Activated CD4-positive, CD25-positive, alpha-beta regulatory T cell treated with anti-CD3 and anti-CD28 coated beads, Interleukin-2, amount 50 U/mL, for 24 hours (primary cell): ENCODE measurements at regions not wholly inside any gene's neighbourhood (a gene's known extent, or its start where the extent isn't known, plus 50 kb on each side); places are given as distances from the start of the nearest gene placed in this dataset.
"Not testable (repeated sequence)": the region's sequence is repeated elsewhere in the genome, so short reads cannot be mapped to it uniquely, and the experiment has no call there.

Experiments
- ATAC-seq, 2 donors: fragments of 150-1000 bp; cut with Tn5 transposase; one replicate each; pipeline ENCODE4 v1.10.0; 2021; ENCODE audit warnings: mild to moderate bottlenecking in 1 of 2, moderate library complexity in 1 of 2

DNA sequence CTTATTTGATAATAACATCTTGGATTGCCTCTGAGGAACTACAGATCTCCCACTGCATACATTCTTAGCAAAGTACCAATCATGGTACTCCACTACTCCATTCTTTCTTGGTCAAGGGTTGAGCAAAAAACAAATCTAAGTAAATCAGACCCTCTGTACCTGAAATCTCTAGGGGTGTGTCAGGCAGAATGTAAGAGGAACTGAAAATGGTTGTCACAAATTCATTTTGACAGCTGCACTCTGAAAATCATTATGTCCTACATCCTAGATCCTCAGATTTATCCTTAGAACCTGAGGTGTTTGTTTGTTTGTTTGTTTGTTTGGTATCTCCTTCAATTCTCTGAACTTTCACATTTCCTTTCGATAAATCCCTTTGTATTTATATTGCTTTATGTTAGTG lies 433.2 kb upstream of the BTBD3 start:
- ATAC-seq: no peak

DNA sequence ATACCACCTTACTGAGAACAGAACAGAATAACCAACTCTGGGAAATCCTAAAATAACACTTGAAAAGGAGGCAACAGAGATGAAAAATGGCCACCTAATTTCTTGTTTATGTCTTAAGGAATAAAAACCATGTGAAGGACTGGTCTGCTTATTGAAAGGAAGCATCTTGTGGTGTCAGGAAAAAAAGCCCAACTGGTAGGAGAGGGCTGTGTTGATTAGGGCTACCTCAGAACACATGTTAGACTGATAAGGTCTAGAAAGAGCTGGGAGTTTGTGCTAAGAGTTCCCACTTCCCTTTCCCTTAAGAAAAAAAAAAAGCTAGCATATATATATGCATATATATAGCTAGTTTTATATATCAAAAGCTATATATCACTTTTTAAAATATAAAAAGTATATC lies 425.3 kb upstream of the BTBD3 start:
- no peak for ATAC-seq

DNA sequence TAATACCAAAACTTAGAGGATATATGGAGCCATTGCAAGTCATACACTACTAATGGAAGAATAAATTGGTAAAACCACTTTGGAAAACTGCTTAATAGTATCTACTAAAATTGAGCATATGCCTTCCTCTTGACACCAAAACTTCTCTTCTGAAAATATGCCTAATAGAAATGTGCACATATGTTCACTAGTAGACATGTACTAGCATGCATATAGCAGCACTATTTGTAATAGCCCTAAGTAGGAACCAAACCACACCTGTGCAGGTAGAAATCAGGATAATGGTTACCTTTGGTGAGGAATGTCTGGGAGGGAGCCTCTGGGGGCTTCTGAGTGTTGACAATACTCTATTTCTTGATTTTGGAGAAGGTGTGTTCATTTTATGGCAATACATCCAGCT lies 424.8 kb upstream of the BTBD3 start:
- no peak for ATAC-seq

DNA sequence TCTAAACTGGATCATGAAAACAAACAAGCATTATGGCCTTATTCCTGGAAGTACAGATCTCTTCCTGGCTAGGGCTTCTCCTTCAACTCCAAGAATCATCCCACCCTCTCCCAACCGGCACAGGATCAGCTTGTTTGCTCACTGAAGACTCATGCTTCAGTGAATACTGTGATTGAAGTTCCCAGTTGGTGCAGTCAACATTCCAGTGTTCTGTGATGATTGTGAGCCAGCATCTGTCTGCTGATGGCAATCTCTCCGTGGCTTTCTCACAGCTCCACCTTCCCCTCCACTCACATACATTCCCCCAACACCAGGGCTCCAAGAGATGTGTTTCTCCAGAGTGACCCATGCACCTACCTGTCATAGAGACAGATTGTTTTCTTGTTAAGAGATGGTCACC lies 421.3 kb upstream of the BTBD3 start:
- ATAC-seq: no peak

DNA sequence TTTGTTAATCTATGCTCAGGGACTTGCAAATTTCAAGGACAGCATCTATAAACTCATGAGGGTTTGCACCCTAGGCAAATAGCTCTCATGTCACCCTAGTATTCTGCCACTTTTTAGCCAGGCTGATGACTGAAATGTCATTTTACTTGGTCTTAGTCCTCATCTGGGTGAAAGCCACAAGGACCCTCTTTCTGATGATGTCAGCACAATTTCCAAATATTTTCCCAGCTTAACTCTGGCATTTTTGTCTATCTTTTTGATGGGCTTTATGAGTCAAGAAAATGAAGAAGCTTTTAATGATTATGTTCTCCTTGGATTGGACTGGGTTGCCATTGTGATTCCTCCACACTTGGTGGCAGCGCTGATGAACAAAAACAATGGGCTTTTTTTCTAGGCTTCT lies 420.1 kb upstream of the BTBD3 start:
- no peak for ATAC-seq

DNA sequence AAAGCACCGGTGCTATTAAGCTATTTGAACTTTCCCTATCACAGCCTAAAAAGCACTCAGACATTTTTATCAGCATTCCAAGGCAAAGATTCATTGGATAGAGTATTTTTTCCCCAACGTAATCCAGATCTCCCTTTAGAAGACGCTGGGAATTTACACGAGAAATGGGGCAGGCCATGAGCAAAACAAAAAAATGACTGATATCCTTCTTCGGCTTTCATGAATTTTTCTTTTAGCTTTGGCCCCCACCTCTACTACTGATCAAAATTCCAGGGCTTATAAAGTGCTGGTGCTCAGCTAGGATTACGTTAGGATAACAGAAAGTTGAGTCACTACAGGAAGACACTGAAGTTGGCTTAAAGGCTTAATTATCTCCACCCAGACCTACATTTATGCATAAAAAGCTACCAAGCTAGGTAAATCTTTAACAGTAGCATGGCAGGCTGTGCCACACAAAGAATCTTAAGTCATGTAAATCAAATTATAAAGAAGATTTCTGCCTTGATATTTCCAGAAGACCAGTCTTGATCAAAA lies 418.5 kb upstream of the BTBD3 start:
- ATAC-seq: no peak

DNA sequence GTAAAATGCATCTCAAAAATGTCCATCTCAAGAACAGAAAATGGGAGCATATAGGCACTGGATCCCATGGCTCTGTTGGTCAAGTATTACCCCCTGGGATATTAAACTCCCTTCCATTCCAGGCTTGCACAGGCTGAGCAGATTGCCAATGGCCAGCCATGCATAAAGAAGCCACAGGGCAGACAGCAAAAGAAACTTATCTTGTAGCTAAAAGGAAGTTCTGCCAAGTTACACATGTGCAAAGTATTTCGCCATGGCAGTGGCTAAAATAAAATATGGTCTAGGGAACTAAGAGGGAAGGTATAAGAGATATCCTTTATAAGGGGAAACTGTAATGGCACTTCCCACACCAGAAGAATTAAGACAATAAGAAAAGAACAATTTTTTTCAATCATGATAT lies 415.6 kb upstream of the BTBD3 start:
- ATAC-seq: no peak

DNA sequence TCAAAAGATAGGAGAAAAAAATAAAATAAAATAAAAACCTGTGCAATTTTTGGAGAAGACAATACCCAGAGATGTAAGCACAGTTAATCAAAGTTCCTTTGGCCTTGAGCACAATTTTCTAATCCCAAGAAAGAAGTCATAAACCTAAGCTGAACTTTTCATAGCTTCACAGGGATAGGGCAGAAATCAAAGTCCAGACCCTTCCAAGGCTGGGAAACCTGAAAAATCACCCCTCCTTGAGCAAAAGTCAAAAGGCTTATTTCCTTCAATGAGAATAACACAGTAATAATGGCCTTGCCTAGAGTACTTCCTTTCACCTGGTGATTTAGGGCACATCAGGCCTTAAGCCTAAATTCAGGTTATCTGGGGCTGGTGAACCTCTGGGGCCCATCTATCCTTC lies 415.0 kb upstream of the BTBD3 start:
- ATAC-seq: no peak

DNA sequence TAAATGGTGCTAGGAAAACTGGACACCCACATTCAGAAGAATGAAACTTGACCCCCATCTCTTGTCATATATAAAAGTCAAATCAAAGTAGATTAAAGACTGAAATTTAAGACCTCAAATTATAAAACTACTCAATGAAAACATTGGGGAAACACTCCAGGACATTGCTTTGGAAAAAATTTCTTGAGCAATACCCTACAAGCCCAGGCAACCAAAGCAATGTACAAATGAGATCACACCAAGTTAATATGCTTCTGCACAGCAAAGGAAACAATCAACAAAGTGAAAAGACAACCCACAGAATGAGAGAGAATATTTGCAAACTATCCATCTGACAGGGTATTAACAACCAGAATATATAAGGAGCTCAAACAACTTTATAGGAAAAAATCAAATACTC lies 407.9 kb upstream of the BTBD3 start:
- no peak for ATAC-seq

DNA sequence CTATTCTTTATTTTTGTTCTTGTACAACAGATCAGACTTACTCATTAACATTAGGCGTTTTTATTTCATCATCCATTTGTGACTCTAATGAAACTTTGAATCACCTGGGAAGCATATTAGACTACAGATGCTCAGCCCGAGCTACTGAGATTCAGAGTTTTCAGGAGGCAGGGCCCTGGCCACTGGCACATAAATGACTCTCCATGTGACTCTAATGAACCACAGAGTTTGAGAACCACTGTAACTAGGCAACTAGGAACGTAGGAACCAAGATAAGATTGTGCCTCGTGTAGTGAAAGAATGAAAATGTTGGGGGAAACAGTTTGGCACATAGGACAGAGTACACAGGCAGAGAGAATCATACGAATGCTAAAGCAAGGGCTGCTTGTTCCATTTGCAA lies 405.9 kb upstream of the BTBD3 start:
- ATAC-seq: no peak

DNA sequence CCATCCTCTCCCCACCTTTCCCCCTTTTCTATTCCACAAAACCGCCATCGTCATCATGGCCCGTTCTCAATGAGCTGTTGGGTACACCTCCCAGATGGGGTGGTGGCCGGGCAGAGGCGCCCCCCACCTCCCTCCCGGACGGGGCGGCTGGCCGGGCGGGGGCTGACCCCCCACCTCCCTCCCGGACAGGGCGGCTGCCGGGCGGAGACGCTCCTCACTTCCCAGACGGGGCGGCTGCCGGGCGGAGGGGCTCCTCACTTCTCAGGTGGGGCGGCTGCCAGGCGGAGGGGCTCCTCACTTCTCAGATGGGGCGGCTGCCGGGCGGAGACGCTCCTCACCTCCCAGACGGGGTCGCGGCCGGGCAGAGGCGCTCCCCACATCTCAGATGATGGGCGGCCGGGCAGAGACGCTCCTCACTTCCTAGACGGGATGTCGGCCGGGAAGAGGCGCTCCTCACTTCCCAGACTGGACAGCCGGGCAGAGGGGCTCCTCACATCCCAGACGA lies 404.4 kb upstream of the BTBD3 start:
- not testable (repeated sequence) for ATAC-seq

DNA sequence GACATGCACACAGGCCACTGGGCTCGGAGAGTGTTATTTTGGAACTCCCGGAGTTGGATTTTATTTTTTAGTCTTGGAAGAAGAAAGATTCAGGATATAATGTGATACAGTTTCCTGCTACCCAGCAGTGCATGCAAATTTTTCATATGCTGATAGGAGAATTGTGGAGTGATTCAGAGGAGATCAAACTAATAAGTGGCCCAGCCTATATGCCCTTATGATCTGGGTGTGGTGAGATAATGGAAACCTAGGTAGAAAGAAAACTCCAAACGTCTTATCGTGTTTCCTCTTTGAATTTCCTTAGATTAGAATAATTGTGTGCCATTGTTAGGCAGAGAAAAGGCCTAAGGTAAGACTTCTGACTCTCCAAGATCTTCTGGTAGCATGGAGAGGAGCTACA lies 401.2 kb upstream of the BTBD3 start:
- no peak for ATAC-seq

DNA sequence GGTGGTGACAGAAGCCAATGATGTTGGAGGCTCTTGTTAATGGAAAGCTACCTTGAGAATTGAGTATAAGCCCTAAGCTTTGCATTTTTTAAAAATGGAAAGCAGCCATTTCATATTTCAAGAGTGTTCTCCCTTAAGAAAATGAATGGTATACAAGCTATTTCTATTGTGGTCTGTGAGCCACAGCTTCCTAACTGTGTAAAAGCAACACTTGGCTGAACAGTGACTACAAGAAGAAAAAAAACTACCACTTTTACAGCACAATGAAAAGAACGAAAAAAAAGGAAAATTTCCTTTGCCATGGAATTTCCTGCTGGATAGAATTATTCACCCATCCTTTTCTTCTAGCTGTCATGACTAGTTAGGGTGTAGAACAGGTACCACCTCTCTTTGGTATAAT lies 397.1 kb upstream of the BTBD3 start:
- ATAC-seq: no peak

DNA sequence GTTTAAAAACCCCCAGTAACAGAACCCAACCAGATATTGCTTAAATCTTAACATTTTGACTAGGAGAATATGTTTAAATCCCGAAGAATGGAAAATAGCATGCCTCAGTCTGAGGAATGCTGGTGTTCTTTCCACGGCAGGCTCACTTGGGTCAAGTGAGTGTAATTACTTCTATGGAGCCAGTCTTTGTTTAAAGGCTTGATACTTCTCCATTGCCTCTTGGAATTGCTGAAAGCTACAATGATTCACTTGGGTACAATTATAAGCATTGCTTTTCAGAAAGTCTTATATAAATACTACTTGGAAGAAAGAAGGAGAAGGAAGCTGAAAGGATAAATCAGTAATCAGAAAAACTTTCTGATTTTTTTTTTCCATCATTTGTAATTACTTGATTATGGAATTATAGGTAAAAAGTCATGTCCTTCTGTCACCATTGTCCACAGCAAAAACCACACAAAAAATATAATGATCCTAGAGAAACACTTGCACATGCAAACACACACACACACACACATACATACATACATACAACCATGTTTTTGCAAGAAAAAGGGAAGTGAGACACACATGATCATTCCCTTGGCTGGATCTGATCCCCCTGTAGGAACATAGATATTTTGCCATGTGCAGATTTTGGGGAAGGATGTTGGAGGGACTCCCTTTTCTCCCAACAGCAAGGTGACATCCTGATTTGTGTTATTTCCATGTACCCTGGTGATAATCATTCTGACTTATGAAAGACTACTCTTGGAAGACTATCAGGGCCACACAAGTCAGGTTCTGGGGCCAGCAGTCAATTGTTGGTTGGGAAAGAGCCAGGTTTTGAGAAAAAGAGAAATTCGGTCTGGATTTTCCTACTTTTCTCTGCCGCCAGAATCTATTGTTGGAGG lies 396.0 kb upstream of the BTBD3 start:
- no peak for ATAC-seq

DNA sequence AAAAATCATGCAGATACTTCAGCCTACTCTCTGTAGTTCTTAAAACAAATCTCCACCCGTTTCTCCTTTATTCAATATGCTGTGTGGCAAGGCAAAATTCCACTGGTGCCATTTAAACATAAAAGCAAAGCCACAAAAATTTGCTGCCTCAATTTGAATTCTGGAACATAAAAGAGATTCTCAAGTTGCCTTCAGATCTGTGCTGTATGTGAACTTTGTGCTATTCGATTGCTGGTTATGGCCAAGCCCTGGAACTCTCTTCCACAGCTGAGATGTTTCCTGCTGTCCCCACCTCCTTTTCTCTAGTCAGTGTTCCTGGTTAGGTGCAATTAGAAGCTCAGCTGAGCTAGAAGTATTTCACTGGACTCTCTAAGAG lies 395.3 kb upstream of the BTBD3 start:
- ATAC-seq: no peak

DNA sequence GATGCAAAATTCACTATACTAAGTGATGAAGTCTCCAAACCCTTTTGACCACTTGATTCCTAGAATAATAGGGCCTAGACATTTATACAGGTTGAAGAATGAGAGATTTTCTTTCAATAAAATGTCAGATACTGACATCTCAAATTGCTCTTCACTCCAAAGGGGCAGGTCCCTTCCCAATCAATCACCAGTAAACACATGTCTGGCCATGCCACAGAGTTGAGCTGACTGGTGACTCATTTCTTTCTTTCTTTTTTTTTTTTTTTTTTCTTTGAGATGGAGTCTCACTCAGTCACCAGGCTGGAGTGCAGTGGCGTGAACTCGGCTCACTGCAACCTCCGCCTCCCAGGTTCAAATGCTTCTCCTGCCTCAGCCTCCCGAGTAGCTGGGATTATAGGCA lies 388.6 kb upstream of the BTBD3 start:
- no peak for ATAC-seq

DNA sequence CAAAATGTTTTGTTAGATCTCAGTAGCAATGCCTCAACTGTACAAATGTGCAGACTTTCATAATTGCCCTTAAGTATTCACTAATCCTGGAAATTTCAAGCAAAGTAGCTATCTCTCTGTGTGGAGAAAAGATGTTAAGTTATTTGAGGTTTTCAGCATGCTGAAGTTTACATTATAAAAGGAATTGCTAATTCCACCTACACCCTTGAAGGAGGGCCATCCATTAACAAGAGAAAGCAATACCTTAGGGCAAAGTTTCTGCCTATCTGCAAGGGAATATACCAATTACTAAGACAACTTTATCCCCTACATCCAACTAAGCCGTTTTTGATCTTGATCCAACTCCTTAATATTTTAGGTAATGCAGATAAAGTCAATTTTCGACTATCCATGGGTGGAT lies 380.7 kb upstream of the BTBD3 start:
- no peak for ATAC-seq

DNA sequence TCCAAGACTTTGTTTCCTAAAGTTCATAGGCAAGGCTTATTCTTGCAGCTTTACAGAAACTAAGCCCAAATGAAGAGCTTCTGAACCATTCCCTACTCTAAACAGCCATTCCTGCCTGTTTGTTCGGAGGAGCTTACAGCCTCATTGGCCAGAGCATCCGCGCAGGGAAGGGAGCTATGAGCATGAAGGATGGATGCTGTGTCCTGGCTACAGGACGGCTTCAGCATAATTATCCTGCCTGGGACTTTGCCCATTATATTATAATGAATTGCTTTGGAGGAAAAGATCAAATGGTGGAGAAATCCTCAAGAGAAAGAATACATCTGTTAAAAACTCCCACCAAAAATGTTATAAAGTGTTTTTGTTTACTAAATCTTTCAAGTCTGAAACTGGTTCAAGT lies 378.2 kb upstream of the BTBD3 start:
- ATAC-seq: no peak

DNA sequence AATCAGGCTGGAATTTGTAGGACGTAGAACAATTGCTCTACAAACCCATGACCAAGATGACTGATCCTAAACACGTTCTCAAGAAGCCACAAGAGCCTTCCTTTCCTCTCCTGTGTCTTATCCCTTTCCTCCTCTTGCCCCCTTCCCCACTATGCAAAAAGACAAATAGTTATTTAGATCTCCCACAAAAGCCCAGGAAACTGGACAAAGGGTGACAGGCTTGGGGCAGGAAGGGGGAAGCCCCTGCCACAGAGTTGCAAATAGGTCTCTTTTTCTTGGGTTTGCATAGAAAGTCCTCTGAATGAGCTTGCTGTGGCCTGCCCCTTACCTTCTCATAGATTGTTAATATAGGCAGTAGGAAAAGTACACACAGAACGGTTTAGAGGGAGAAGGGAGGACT lies 377.1 kb upstream of the BTBD3 start:
- no peak for ATAC-seq

DNA sequence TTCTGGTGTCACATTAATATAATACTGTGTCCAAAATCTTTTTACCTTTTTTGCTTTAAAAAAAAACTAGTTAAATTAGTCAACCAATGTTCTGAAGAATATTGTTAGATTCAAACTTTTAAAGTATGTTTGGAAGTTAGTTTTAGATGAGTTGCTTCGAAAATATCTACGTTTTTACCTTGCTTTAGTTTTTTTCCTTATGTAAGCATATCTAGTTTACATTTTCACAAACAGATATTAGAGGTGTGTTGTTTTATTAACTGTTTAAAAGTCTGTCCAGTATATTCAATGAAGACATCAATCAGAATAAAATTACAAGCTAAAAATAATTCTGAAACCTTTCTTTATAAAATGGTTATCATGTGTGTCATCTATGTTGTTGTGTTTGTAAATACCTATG lies 375.0 kb upstream of the BTBD3 start:
- no peak for ATAC-seq

DNA sequence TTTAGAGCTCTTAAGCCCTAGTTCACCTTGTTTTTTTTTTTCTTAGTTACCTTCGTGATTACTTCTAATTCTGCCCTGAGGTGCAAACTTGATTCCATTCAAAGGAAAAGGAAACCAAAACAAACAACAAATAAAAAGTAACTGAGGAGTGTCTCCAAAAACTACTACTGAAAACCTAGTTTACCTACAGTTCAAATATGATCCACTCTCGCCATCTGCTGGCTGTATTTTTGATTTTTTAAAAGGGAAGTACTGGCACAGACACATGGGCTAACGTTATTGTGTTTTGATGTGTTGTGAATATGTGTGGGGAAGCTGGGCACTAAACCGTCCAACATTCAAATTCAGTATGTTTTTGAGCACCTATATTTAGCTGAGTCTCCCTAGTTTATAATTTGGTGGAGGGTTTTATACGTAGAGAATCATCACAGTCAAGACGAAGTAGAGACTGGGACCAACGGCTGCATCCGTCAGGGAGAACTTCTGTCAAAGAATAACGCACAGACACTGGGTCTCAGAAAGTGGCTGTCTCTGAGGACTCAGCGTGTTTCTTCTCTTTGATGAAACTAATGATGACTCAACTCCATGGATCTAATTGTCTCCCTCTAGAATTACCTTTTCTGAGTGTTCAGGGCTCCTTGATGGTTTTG lies 373.5 kb upstream of the BTBD3 start:
- no peak for ATAC-seq

DNA sequence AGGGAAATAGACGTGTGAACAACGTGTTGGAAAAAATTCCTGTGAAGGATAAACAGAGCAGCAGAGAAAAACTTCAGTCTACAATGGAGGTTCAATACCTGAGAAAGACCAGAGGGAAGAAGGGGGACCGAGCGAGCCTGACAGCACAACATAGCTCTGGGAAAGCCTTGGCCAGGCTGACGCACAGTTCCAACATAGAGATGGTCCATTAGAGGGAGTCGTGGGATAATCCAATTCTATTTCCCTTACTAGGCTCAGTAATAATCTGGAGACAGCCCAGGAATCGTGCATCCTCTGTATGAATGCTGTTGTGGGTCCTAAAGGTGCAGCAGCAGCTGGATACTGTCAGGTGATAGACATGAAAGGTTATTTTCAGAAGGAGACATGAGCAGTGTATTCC lies 370.8 kb upstream of the BTBD3 start:
- ATAC-seq: no peak

DNA sequence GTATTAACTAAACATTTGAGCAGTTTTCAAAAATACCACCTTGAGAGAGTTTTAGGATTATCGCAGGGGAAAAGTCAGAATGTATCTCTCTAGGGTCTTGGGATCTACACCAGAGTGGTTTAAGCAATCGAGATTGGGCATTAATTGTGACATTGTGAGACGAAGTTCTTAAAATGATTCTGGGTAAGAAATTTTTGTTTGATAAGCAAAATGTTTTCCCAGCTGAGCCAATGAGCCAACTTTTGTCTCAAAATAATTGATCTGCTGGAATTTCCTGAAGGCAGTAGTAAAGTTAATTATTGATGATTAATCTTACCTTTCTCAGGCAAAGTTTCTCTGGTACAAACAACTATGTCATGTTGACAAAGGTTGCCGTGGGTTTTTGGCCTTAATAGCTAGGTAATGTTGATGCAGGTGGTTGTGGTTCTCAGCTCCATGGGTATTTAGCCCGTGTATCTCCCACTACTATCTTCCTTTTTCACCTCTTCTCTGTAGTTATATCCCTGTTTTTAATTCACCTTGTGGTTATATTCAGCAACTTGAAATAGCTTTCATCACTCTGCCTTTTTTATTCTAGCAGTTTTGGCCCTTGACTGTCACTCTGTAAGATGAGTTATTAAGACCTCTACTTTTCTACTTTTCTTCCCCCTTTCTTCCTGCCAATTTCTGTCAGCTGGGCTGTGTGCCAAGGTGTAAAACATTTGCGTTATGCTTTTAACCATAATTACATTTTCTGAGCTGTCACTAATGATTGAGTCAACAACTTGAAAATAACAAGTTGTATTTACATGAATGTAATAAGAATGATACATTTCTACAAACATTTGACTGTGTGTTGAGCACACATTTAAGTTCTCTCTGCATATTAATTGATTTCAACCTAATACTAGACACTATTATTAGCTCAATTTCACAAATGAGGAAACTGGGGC lies 368.3 kb upstream of the BTBD3 start:
- no peak for ATAC-seq
